ENCODE measurements at regions not wholly inside any gene's neighbourhood (a gene's known extent, or its start where the extent isn't known, plus 50 kb on each side); places are given as distances from the start of the nearest gene placed in this dataset.

DNA sequence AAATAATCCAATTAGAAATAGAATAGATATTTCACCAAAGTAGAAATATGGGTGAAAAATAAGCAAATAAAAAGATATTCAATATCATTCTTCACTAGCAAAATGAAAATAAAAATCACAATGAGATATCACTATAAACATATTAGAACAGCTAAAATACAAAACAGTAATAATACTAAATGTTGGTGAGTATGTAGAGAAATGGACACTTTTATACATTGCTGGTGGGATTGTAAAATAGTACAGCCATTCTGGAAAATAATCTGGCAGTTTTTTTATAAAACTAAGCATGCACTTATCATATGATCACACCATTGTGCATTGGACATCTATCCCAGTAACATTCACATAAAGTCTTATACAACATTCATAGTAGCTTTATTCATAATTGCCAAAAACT, 320.2 kb upstream of the OR4E1 start:
- no peak for DNase-seq (ENCODE audit: low read depth in 1 of 2, low spot score in 2 of 2)
- no peak overlapping the region for H3K9ac ChIP-seq (replicated peaks in 1 of 4; ENCODE audit: extremely low read depth in 1 of 4, low read depth in 3 of 4, low read length in 3 of 4)
- H2AFZ ChIP-seq (ENCODE audit: low read length): no peak overlapping the region
- no peak overlapping the region for H3K4ac ChIP-seq (replicated peaks; ENCODE audit: insufficient read length, low read depth, low read length)
- FAIRE-seq: no peak
- no peaks in the 10 kb centered on the region for H3K9me3 ChIP-seq (ENCODE audit: insufficient read depth in 2 of 2, low read depth in 1 of 2, low read length in 1 of 2)
- no peak overlapping the region for H2BK20ac ChIP-seq (ENCODE audit: low read length)
- no peak overlapping the region for H2BK5ac ChIP-seq (ENCODE audit: low read depth, low read length)
- no peaks in the 10 kb centered on the region for H3K36me3 ChIP-seq (ENCODE audit: control insufficient read depth in 2 of 4, insufficient read depth in 4 of 4, low read length in 3 of 4)
- no peak overlapping the region for H3K4me2 ChIP-seq (ENCODE audit: insufficient read depth in 1 of 2, low read depth in 2 of 2, low read length in 2 of 2)
- H3K14ac ChIP-seq (ENCODE audit: insufficient read length): no peak overlapping the region
- no peaks in the 10 kb centered on the region for H3K79me2 ChIP-seq (ENCODE audit: control insufficient read depth in 1 of 2, insufficient read depth in 2 of 2, low read length in 2 of 2)
- H3K56ac ChIP-seq (replicated peaks; ENCODE audit: insufficient read length, low read depth, low read length): no peak overlapping the region
- H3K23me2 ChIP-seq (ENCODE audit: low read depth, low read length): no peaks in the 10 kb centered on the region
- H3K4me1 ChIP-seq (replicated peaks in 1 of 4; ENCODE audit: control insufficient read depth in 3 of 4, insufficient read depth in 4 of 4, low read length in 3 of 4): no peaks in the 10 kb centered on the region
- no peak overlapping the region for H3K4me3 ChIP-seq (ENCODE audit: extremely low read depth in 1 of 4, insufficient read depth in 2 of 4, low read depth in 3 of 4, low read length in 4 of 4)
- no peak overlapping the region for H4K91ac ChIP-seq (replicated peaks; ENCODE audit: insufficient read length, low read length)
- no peak overlapping the region for H2AK5ac ChIP-seq (ENCODE audit: low read depth, low read length)
- no peaks in the 10 kb centered on the region for H3K27me3 ChIP-seq (replicated peaks in 1 of 4; ENCODE audit: control insufficient read depth in 3 of 4, extremely low read depth in 1 of 4, insufficient read depth in 3 of 4, low read length in 3 of 4)
- TF ChIP-seq, protein P1, sequence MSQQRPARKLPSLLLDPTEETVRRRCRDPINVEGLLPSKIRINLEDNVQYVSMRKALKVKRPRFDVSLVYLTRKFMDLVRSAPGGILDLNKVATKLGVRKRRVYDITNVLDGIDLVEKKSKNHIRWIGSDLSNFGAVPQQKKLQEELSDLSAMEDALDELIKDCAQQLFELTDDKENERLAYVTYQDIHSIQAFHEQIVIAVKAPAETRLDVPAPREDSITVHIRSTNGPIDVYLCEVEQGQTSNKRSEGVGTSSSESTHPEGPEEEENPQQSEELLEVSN (IDR thresholded peaks at IDR 0.05): no peak
- TF ChIP-seq JUN (IDR thresholded peaks at IDR 0.05; ENCODE audit: low read depth, low read length) (no peak), FOSL1 (IDR thresholded peaks at IDR 0.05; ENCODE audit: insufficient read depth, low read depth, low read length) (no peak), TCF12 (IDR thresholded peaks at IDR 0.05; ENCODE audit: low read depth, low read length) (no peak), CREB1 (IDR thresholded peaks at IDR 0.05) (no peak), TEAD4 (IDR thresholded peaks at IDR 0.05; ENCODE audit: low read depth, low read length) (no peak), RBBP5 (IDR thresholded peaks at IDR 0.05; ENCODE audit: borderline replicate concordance, low read depth, low read length) (no peak), CHD2 (IDR thresholded peaks at IDR 0.05; ENCODE audit: low read length) (no peak), CHD1 (IDR thresholded peaks at IDR 0.05; ENCODE audit: low read depth, low read length) (no peak), SIRT6 (IDR thresholded peaks at IDR 0.05; ENCODE audit: low read length) (no peak)
- H2BK120ac ChIP-seq (replicated peaks; ENCODE audit: low read depth, low read length): no peak overlapping the region
- CTCF ChIA-PET (ENCODE audit: partially characterized antibody): interaction anchor here (0.6 to 9.9 kb wide), 10 partner anchors 6 to 129 kb away, joined by 3 to 141 read pairs (median 5); no protein-coding TSS in a partner anchor
- no peaks in the 10 kb centered on the region for H4K20me1 ChIP-seq (replicated peaks in 1 of 2; ENCODE audit: control insufficient read depth in 1 of 2, insufficient read depth in 2 of 2, low read length in 2 of 2)
- no peak overlapping the region for H3K18ac ChIP-seq (ENCODE audit: extremely low read depth, low read length)
- no peaks in the 10 kb centered on the region for H3K79me1 ChIP-seq (ENCODE audit: low read depth, low read length)
- H3K27ac ChIP-seq (ENCODE audit: low read depth, low read length): no peak overlapping the region
- POLR2A ChIA-PET (ENCODE audit: partially characterized antibody): no interaction called here
- no peak overlapping the region for H2BK12ac ChIP-seq (ENCODE audit: low read depth, low read length)
- no peak overlapping the region for H4K8ac ChIP-seq (ENCODE audit: extremely low read depth, insufficient read depth, low read length)
- H2BK15ac ChIP-seq (ENCODE audit: low read length): no peak overlapping the region
- H4K5ac ChIP-seq (ENCODE audit: insufficient read length, low read depth, low read length): no peak overlapping the region
- no peak overlapping the region for H3K23ac ChIP-seq (ENCODE audit: insufficient read length)
